NCI-H1048 (cell line): ENCODE measurements at regions not wholly inside any gene's neighbourhood (a gene's known extent, or its start where the extent isn't known, plus 50 kb on each side); places are given as distances from the start of the nearest gene placed in this dataset.
"Not testable (repeated sequence)": the region's sequence is repeated elsewhere in the genome, so short reads cannot be mapped to it uniquely, and the experiment has no call there.

ENCODE experiments used
- DNase-seq: peaks from one replicate; lab custom pipeline; 2025; lab: John Stamatoyannopoulos, UW

GRCh38 chr2:16753025-16753424 lies 87.4 kb upstream of the CYRIA start:
- not testable (repeated sequence) for DNase-seq

GRCh38 chr2:16750925-16751214 lies 85.2 kb upstream of the CYRIA start:
- not testable (repeated sequence) for DNase-seq

- no peak for DNase-seq
Observed at GRCh38 chr2:16750175-16750924, 84.7 kb upstream of the CYRIA start.

GRCh38 chr2:16748511-16749266 lies 83.1 kb upstream of the CYRIA start:
- DNase-seq: not testable (repeated sequence)

- no peak for DNase-seq
Observed at GRCh38 chr2:16747689-16748088, 82.1 kb upstream of the CYRIA start.

- DNase-seq: no peak
Observed at GRCh38 chr2:16747257-16747656, 81.6 kb upstream of the CYRIA start.

- DNase-seq: no peak
Observed at GRCh38 chr2:16746833-16747232, 81.2 kb upstream of the CYRIA start.

GRCh38 chr2:16746329-16746728 lies 80.7 kb upstream of the CYRIA start:
- DNase-seq: no peak

GRCh38 chr2:16745466-16745865 lies 79.8 kb upstream of the CYRIA start:
- no peak for DNase-seq

- no peak for DNase-seq
Observed at GRCh38 chr2:16744521-16744920, 78.9 kb upstream of the CYRIA start.

- no peak for DNase-seq
Observed at GRCh38 chr2:16742026-16742425, 76.4 kb upstream of the CYRIA start.

- no peak for DNase-seq
Observed at GRCh38 chr2:16741498-16741897, 75.9 kb upstream of the CYRIA start.

GRCh38 chr2:16739778-16740581 lies 74.3 kb upstream of the CYRIA start:
- DNase-seq: no peak

GRCh38 chr2:16738361-16739225 lies 73.0 kb upstream of the CYRIA start:
- DNase-seq: no peak

GRCh38 chr2:16737812-16738211 lies 72.2 kb upstream of the CYRIA start:
- DNase-seq: no peak

- no peak for DNase-seq
Observed at GRCh38 chr2:16736633-16737032, 71.0 kb upstream of the CYRIA start.

- DNase-seq: no peak
Observed at GRCh38 chr2:16729335-16729734, 63.7 kb upstream of the CYRIA start.

GRCh38 chr2:16728351-16729136 lies 62.9 kb upstream of the CYRIA start:
- no peak for DNase-seq

- not testable (repeated sequence) for DNase-seq
Observed at GRCh38 chr2:16727849-16728248, 62.2 kb upstream of the CYRIA start.

- no peak for DNase-seq
Observed at GRCh38 chr2:16727256-16727655, 61.6 kb upstream of the CYRIA start.

GRCh38 chr2:16726577-16726976 lies 60.9 kb upstream of the CYRIA start:
- DNase-seq: no peak
